A673 (cell line): ENCODE measurements at regions not wholly inside any gene's neighbourhood (a gene's known extent, or its start where the extent isn't known, plus 50 kb on each side); places are given as distances from the start of the nearest gene placed in this dataset.

Experiments
- BruUV-seq: library from RNA; stranded (reverse); fragments of 400-500 nt; replicated peaks from 2 replicates; lab custom pipeline; 2021; lab: Mats Ljungman, UMichigan
- CTCF ChIA-PET: fragments of 300-600 bp; sonication (Branson Sonifier 250); formaldehyde crosslinking; loops from one replicate; lab custom pipeline; 2022; ENCODE audit warnings: antibody characterized with exemption; lab: Charles Lee
- POLR2A ChIA-PET: fragments of 300-600 bp; sonication (Branson Sonifier 250); formaldehyde crosslinking; loops from one replicate; lab custom pipeline; 2022; ENCODE audit warnings: antibody characterized with exemption; ENCODE audit not compliant: low non-redundant PET; lab: Charles Lee
- DNase-seq: peaks from one replicate; pipeline ENCODE4 v3.0.0-alpha.2; 2015; ENCODE audit warnings: low spot score
- H3K27ac ChIP-seq: fragments of 200-600 bp; sonication (generic); 2 replicates; pipeline ENCODE4 v1.5.1; 2016; ENCODE audit warnings: mixed run types, low read depth, mild to moderate bottlenecking, mixed read lengths, antibody characterized with exemption, low read length; ENCODE audit not compliant: poor library complexity, severe bottlenecking
- H3K27me3 ChIP-seq: fragments of 200-600 bp; sonication (generic); replicated peaks from 2 replicates; pipeline ENCODE4 v1.6.1; 2017; ENCODE audit warnings: mixed run types, low read depth, mild to moderate bottlenecking, mixed read lengths, antibody characterized with exemption, low read length; ENCODE audit not compliant: insufficient read depth, poor library complexity
- H3K36me3 ChIP-seq: fragments of 200-600 bp; sonication (generic); 2 replicates; pipeline ENCODE4 v1.6.1; 2016; ENCODE audit warnings: mixed run types, mild to moderate bottlenecking, mixed read lengths, antibody characterized with exemption, low read length; ENCODE audit not compliant: insufficient read depth, poor library complexity, severe bottlenecking
- H3K4me1 ChIP-seq: fragments of 200-600 bp; sonication (generic); 2 replicates; pipeline ENCODE4 v1.6.1; 2017; ENCODE audit warnings: mixed run types, mild to moderate bottlenecking, mixed read lengths, antibody characterized with exemption, low read length; ENCODE audit not compliant: insufficient read depth, poor library complexity, severe bottlenecking
- H3K4me3 ChIP-seq: fragments of 200-600 bp; sonication (generic); 2 replicates; pipeline ENCODE4 v1.5.1; 2016; ENCODE audit warnings: low read depth, mixed run types, mild to moderate bottlenecking, mixed read lengths, low read length; ENCODE audit not compliant: poor library complexity, severe bottlenecking
- H3K9me3 ChIP-seq: fragments of 200-600 bp; sonication (generic); 2 replicates; pipeline ENCODE4 v1.6.1; 2016; ENCODE audit warnings: mixed run types, low read depth, mild to moderate bottlenecking, mixed read lengths, antibody characterized with exemption, low read length; ENCODE audit not compliant: poor library complexity, severe bottlenecking
- EZH2 ChIP-seq: fragments of 200-600 bp; sonication (generic); IDR thresholded peaks from 2 replicates; pipeline ENCODE4 v1.6.1; 2017; ENCODE audit warnings: borderline replicate concordance, low read depth, mild to moderate bottlenecking, mixed read lengths, antibody characterized with exemption, low read length; ENCODE audit not compliant: poor library complexity, severe bottlenecking
- intact Hi-C: fragments of 100-400 bp; cut with micrococcal nuclease; formaldehyde crosslinking; loops from one replicate; pipeline ENCODE4 v1.10.0; 2022; ENCODE audit not compliant: unreplicated experiment
- TF ChIP-seq, protein P1 (sequence below): fragments of 300-800, 200-600 bp; sonication (generic); conservative IDR thresholded peaks from 2 replicates; pipeline ENCODE4 v1.5.1; 2017; ENCODE audit warnings: low read depth, mild to moderate bottlenecking, antibody characterized with exemption, low read length, moderate library complexity, mixed read lengths

DNA sequence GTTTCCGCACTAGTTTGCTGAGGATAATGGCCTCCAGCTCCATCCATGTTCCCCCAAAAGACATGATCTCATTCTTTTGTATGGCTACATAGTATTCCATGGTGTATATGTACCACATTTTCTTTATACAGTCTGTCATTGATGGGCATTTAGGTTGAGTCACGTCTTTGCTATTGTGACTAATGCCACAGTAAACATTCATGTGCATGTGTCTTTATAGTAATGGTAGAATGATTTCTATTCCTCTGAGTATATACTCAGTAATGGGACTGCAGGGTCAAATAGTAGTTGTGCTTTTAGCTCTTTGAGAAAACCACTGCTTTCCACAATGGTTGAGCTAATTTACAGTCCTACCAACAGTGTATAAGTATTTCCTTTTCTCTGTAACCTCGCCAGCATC lies 78.3 kb upstream of the BCL9 start:
- Histone ChIP-seq H3K27me3 (peaks cover 3% of the 10 kb centered on the region), H3K9me3 (peaks cover 6% of the 10 kb centered on the region), H3K27ac (no peak overlapping the region), H3K4me3 (no peak overlapping the region), H3K36me3 (no peaks in the 10 kb centered on the region), H3K4me1 (no peaks in the 10 kb centered on the region)
- intact Hi-C loops = no loop called here
- no TSS peak for BruUV-seq
- ChIA-PET CTCF (no interaction called here), POLR2A (interaction anchor here (0.6 kb wide), 1 partner anchor 78 kb away, joined by 6 read pairs; the partner anchor contains the start of gene BCL9)
- DNase-seq = no peak
- TF ChIP-seq, protein P1, sequence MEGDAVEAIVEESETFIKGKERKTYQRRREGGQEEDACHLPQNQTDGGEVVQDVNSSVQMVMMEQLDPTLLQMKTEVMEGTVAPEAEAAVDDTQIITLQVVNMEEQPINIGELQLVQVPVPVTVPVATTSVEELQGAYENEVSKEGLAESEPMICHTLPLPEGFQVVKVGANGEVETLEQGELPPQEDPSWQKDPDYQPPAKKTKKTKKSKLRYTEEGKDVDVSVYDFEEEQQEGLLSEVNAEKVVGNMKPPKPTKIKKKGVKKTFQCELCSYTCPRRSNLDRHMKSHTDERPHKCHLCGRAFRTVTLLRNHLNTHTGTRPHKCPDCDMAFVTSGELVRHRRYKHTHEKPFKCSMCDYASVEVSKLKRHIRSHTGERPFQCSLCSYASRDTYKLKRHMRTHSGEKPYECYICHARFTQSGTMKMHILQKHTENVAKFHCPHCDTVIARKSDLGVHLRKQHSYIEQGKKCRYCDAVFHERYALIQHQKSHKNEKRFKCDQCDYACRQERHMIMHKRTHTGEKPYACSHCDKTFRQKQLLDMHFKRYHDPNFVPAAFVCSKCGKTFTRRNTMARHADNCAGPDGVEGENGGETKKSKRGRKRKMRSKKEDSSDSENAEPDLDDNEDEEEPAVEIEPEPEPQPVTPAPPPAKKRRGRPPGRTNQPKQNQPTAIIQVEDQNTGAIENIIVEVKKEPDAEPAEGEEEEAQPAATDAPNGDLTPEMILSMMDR = no peak
- TF ChIP-seq EZH2 = no peak

DNA sequence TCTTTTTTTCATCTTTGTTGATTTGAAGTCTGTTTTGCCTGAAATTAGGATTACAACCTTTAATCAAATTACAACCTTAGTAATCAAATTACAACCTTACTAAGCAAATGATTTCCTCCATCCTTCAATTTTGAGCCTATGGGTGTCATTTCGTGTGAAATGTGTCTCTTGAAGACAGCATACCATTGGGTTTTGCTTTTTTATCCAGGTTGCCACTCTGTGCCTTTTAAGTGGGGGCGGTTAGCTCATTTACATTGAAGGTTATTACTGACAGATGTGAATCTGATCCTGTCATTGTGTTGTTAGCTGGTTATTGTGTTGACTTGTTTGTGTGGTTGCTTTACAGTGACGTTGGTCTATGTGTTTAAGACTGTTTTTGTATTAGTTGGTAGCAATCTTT lies 74.8 kb upstream of the BCL9 start:
- ChIA-PET CTCF (no interaction called here), POLR2A (no interaction called here)
- intact Hi-C loops = no loop called here
- TF ChIP-seq, protein P1 = no peak
- no peak for TF ChIP-seq EZH2
- Histone ChIP-seq H3K4me1 (no peaks in the 10 kb centered on the region), H3K36me3 (no peaks in the 10 kb centered on the region), H3K27ac (no peak overlapping the region), H3K4me3 (no peak overlapping the region), H3K9me3 (peaks cover 6% of the 10 kb centered on the region), H3K27me3 (peaks cover 3% of the 10 kb centered on the region)
- BruUV-seq = no TSS peak
- no peak for DNase-seq

DNA sequence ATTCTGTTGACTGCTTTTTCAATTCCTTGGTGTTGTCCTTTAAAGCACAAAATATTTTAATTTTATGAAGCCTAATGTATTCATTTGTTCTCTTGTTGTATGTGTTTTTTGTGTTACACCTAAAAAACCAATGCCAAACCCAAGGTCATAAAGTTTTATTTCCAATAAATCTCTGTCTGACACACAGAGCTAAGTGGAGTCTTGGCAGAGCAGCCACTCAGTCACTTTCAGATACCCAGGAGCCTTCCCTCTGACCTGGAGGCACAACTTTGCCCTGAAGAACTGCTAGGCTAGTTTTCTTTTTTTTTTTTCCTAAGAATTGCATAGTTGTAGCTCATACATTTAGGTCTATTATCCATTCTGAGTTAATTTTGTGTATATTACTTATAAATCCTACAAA lies 71.2 kb upstream of the BCL9 start:
- POLR2A ChIA-PET = no interaction called here
- no peak for DNase-seq
- TF ChIP-seq, protein P1 = no peak
- H3K27me3 ChIP-seq = no peaks in the 10 kb centered on the region
- H3K4me1 ChIP-seq = no peaks in the 10 kb centered on the region
- no peaks in the 10 kb centered on the region for H3K36me3 ChIP-seq
- CTCF ChIA-PET = interaction anchor here (0.6 kb wide), 1 partner anchor 423 kb away, joined by 5 read pairs; no protein-coding TSS in a partner anchor
- H3K9me3 ChIP-seq = peaks cover 6% of the 10 kb centered on the region
- H3K4me3 ChIP-seq = no peak overlapping the region
- H3K27ac ChIP-seq = no peak overlapping the region
- intact Hi-C loops = no loop called here
- BruUV-seq = no TSS peak
